A549 (cell line): ENCODE measurements at regions not wholly inside any gene's neighbourhood (a gene's known extent, or its start where the extent isn't known, plus 50 kb on each side); places are given as distances from the start of the nearest gene placed in this dataset.

Experiments used
- CHD2 ChIP-seq: fragments of 150-350 bp; IDR thresholded peaks from 2 replicates; pipeline ENCODE4 v1.6.1; 2014; ENCODE audit warnings: low read length; ENCODE audit not compliant: partially characterized antibody
- CTCF ChIP-seq: fragments of >200 bp; sonication (Bioruptor Twin); formaldehyde crosslinking; IDR thresholded peaks from 3 replicates; pipeline ENCODE4 v1.5.1; 2016
- EP300 ChIP-seq, 2 experiments: fragments of >200 bp; sonication (Bioruptor Twin); formaldehyde crosslinking; IDR thresholded peaks; 2 replicates in 1 of 2; 3 replicates in 1 of 2; pipeline ENCODE4 v1.6.1; 2016 to 2017
- HOXA7 ChIP-seq: fragments of 250-450 bp; sonication (Bioruptor Pico); IDR thresholded peaks from 2 replicates; pipeline ENCODE4 v1.5.0; 2020; ENCODE audit warnings: mild to moderate bottlenecking, moderate library complexity
- JUNB ChIP-seq: fragments of >200 bp; sonication (Bioruptor Twin); formaldehyde crosslinking; IDR thresholded peaks from 2 replicates; pipeline ENCODE4 v1.6.1; 2016
- MAX ChIP-seq: IDR thresholded peaks from 2 replicates; pipeline ENCODE4 v1.6.1; 2012
- POLR2A ChIP-seq: IDR thresholded peaks from 2 replicates; pipeline ENCODE4 v1.6.1; 2012; ENCODE audit warnings: mild to moderate bottlenecking, low read length
- REST ChIP-seq: fragments of 200-600 bp; sonication (generic); IDR thresholded peaks from 2 replicates; pipeline ENCODE4 v1.6.1; 2016; ENCODE audit warnings: antibody characterized with exemption, mild to moderate bottlenecking, moderate library complexity

GRCh38 chr5:63008195-63008594 is 429.6 kb downstream of the LRRC70 start:
- TF ChIP-seq POLR2A = no peak
- no peak for TF ChIP-seq CTCF
- no peak for TF ChIP-seq HOXA7 (CRISPR knock-in tag)
- no peak for TF ChIP-seq EP300 (IDR thresholded peaks at IDR 0.05)
- no peak for TF ChIP-seq JUNB
- TF ChIP-seq REST = no peak
- TF ChIP-seq MAX = no peak
- TF ChIP-seq CHD2 = no peak
